GM19324 (cell line): ENCODE measurements at regions not wholly inside any gene's neighbourhood (a gene's known extent, or its start where the extent isn't known, plus 50 kb on each side); places are given as distances from the start of the nearest gene placed in this dataset.

Experiments used
- ATAC-seq: cut with Tn5 transposase; IDR thresholded peaks from one replicate; pipeline ENCODE4 v1.9.1; 2021; ENCODE audit warnings: mild to moderate bottlenecking, moderate library complexity; ENCODE audit not compliant: unreplicated experiment, low FRiP score

GRCh38 chr18:70385474-70385873 is 96.6 kb downstream of the SOCS6 start:
- no peak for ATAC-seq

GRCh38 chr18:70384181-70384790 is 95.4 kb downstream of the SOCS6 start:
- ATAC-seq, result no peak

- no peak for ATAC-seq
Observed at GRCh38 chr18:70382992-70383717, 94.3 kb downstream of the SOCS6 start.

DNA sequence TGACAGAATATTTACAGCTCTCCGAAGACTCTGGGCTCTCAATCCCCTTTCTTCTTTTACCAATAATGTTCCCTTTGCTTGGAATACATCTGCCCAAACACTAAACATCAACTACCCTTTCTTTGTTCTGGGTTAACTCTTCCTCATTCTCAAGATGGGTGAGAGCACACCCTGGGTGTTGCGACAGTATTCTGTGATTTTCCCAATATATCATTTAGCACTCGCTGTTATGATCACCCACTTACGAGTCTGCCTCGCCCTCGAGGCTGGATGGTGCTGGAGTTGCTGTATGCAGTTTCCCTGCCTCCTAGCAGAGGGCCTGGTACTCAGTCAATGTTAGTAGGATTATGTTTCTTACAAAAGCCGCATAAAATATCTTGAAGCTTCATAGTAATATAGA is 93.2 kb downstream of the SOCS6 start:
- ATAC-seq, result no peak

DNA sequence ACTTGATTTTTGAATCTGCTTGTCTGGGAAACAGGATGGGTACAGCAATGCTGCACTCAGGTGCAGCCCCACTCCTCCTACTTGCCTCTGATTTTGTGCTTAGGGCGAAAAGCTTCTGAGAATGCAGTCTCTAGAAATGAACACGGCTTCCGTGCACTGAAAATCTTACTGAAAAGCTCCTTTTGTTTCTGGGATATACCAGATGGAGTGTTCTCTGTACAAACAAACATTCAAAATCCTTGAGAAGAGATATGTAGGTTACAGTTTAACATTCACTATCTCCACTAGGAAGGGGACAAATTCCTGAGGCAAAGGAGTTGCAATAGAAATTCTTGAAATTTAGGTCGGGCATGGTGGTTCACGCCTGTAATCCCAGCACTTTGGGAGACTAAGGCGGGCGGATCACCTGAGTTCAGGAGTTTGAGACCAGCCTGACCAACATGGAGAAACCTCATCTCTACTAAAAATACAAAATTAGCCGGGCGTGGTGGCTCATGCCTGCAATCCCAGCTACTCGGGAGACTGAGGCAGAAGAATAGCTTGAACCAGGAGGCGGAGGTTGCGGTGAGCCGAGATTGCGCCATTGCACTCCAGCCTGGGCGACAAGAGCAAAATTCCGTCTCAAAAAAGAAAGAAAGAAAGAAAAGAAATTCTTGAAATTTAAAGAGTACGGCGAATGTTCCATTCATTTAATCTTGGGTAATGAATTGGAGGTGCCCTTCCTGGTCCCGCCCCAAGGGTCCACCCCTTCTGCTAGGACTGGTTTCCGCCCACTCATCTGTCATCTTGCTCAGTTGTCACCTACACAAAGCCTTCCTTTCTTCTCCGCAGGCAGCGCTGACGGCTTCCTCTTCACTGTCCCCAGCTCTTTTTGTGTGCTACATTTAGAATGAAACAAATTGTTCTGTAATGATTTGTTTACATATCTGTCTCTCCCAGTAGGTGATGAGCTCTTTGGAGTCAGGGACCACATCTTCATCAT is 92.4 kb downstream of the SOCS6 start:
- no peak for ATAC-seq
